ENCODE measurements at regions not wholly inside any gene's neighbourhood (a gene's known extent, or its start where the extent isn't known, plus 50 kb on each side); places are given as distances from the start of the nearest gene placed in this dataset.

DNA sequence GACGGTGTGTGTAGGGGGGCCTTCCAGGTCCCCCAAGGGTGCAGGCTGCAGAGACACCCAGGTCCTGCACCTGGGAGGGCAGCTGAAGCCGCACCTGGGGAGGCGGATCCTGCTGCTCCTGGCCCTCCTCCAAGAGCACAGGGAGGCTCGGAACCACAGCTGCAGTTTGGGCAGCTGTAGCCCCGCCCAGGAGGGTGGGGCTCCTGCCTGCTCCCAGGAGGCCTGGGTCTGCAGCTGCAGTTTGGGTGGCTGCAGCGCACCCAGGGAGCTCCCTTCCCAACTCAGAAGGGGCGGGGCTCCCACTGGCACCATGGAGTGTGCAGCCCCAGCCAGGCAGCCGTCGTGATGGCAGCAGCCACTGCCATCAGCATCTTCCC lies 69.4 kb upstream of the NKD1 start:
- no peaks in the 10 kb centered on the region for H3K79me2 ChIP-seq (ENCODE audit: insufficient read depth, low read length)
- H3K9ac ChIP-seq (ENCODE audit: insufficient read depth, low read length, poor library complexity, severe bottlenecking): no peak overlapping the region
- Mint-ChIP-seq H3K4me3 (no peak overlapping the region), H3K27me3 (ENCODE audit: low read depth in 3 of 3) (peaks cover 4 to 22% (median 8%) of the 10 kb centered on the region in 3 donors), H3K27ac (no peak overlapping the region), H3K36me3 (no peaks in the 10 kb centered on the region), H3K4me1 (no peaks in the 10 kb centered on the region), H3K9me3 (peaks cover 0 to 4% (median 0%) of the 10 kb centered on the region in 7 donors)
- H3K27me3 ChIP-seq (ENCODE audit: control insufficient read depth in 2 of 2, insufficient read depth in 2 of 2, low read length in 2 of 2): no peaks in the 10 kb centered on the region
- no peaks in the 10 kb centered on the region for H3K9me3 ChIP-seq (replicated peaks in 1 of 2; ENCODE audit: control insufficient read depth in 1 of 2, insufficient read depth in 1 of 2, low read length in 2 of 2)
- no peaks in the 10 kb centered on the region for H3K4me1 ChIP-seq (ENCODE audit: control insufficient read depth in 1 of 2, insufficient read depth in 2 of 2, low read length in 2 of 2)
- WGBS (ENCODE audit: insufficient coverage): 63% methylated on average over 9 of the region's 9 CpGs
- no peak overlapping the region for H2AFZ ChIP-seq (ENCODE audit: insufficient read depth, low read depth, low read length, poor library complexity, severe bottlenecking)
- no peak overlapping the region for H3K4me2 ChIP-seq (replicated peaks; ENCODE audit: extremely low read depth, low read length, poor library complexity, severe bottlenecking)
- DNase-seq: no peak
- H3K36me3 ChIP-seq (replicated peaks in 1 of 2; ENCODE audit: control insufficient read depth in 1 of 2, insufficient read depth in 2 of 2, low read length in 2 of 2): no peaks in the 10 kb centered on the region
- intact Hi-C loops (cut with micrococcal nuclease): no loop called here
- no peak overlapping the region for H3K27ac ChIP-seq (ENCODE audit: low read depth in 1 of 2, low read length in 2 of 2)
- no peaks in the 10 kb centered on the region for H4K20me1 ChIP-seq (ENCODE audit: insufficient read depth, low read length)
- H3K4me3 ChIP-seq (replicated peaks in 1 of 3; ENCODE audit: low read depth in 2 of 3, low read length in 3 of 3): no peak overlapping the region
- TF ChIP-seq, protein P1, sequence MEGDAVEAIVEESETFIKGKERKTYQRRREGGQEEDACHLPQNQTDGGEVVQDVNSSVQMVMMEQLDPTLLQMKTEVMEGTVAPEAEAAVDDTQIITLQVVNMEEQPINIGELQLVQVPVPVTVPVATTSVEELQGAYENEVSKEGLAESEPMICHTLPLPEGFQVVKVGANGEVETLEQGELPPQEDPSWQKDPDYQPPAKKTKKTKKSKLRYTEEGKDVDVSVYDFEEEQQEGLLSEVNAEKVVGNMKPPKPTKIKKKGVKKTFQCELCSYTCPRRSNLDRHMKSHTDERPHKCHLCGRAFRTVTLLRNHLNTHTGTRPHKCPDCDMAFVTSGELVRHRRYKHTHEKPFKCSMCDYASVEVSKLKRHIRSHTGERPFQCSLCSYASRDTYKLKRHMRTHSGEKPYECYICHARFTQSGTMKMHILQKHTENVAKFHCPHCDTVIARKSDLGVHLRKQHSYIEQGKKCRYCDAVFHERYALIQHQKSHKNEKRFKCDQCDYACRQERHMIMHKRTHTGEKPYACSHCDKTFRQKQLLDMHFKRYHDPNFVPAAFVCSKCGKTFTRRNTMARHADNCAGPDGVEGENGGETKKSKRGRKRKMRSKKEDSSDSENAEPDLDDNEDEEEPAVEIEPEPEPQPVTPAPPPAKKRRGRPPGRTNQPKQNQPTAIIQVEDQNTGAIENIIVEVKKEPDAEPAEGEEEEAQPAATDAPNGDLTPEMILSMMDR (IDR thresholded peaks at IDR 0.05): no peak

DNA sequence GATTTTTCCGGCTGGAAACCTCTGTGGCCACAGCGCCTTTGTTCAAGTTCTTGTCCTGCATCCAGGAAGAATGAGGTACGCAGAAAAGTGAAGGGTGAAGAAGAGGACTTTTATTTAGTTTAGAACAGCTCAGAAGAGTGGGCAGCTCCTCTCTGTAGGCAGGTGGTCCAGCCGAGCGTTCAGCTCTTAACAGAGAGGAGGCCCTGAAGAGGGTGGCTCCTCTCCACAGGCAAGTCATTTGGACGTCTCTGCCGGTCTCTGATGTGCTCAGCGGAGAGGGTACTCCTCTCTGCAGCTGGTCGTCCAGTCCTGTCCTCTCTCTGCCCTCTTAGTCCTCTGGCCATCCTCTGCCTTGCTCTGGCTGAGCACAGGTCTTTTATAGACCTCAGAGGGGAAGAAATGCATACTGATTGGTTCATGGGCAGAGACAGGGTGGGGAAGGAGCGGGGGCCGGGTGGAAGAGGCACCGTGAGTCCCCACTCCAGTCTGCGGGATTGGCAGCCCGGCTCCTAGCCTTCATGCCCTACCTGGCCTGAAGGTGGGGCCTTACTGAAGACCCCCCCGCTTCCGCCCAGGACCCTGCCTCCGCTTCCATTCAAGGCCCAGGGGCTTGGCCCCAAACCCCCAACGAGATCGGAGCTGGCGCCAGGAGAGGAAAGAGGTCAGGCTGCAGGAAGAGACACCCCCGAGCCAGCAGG lies 70.0 kb upstream of the NKD1 start:
- Histone ChIP-seq H3K79me2 (ENCODE audit: insufficient read depth, low read length) (no peaks in the 10 kb centered on the region), H3K36me3 (replicated peaks in 1 of 2; ENCODE audit: control insufficient read depth in 1 of 2, insufficient read depth in 2 of 2, low read length in 2 of 2) (no peaks in the 10 kb centered on the region), H3K9ac (ENCODE audit: insufficient read depth, low read length, poor library complexity, severe bottlenecking) (no peak overlapping the region), H3K9me3 (replicated peaks in 1 of 2; ENCODE audit: control insufficient read depth in 1 of 2, insufficient read depth in 1 of 2, low read length in 2 of 2) (no peaks in the 10 kb centered on the region), H3K27ac (ENCODE audit: low read depth in 1 of 2, low read length in 2 of 2) (no peak overlapping the region), H3K4me3 (replicated peaks in 1 of 3; ENCODE audit: low read depth in 2 of 3, low read length in 3 of 3) (no peak overlapping the region), H2AFZ (ENCODE audit: insufficient read depth, low read depth, low read length, poor library complexity, severe bottlenecking) (no peak overlapping the region), H3K4me1 (ENCODE audit: control insufficient read depth in 1 of 2, insufficient read depth in 2 of 2, low read length in 2 of 2) (no peaks in the 10 kb centered on the region), H3K27me3 (ENCODE audit: control insufficient read depth in 2 of 2, insufficient read depth in 2 of 2, low read length in 2 of 2) (no peaks in the 10 kb centered on the region), H3K4me2 (replicated peaks; ENCODE audit: extremely low read depth, low read length, poor library complexity, severe bottlenecking) (no peak overlapping the region), H4K20me1 (ENCODE audit: insufficient read depth, low read length) (no peaks in the 10 kb centered on the region)
- 85% methylated on average over 20 of the region's 21 CpGs for WGBS (ENCODE audit: insufficient coverage)
- H3K4me1 Mint-ChIP-seq: no peaks in the 10 kb centered on the region
- H3K36me3 Mint-ChIP-seq: no peaks in the 10 kb centered on the region
- TF ChIP-seq, protein P1 (IDR thresholded peaks at IDR 0.05): no peak
- H3K4me3 Mint-ChIP-seq: no peak overlapping the region
- intact Hi-C loops (cut with micrococcal nuclease): no loop called here
- peaks cover 6 to 22% (median 8%) of the 10 kb centered on the region in 3 donors for H3K27me3 Mint-ChIP-seq (ENCODE audit: low read depth in 3 of 3)
- DNase-seq: no peak
- H3K9me3 Mint-ChIP-seq: peaks cover 0 to 2% (median 0%) of the 10 kb centered on the region in 7 donors
- H3K27ac Mint-ChIP-seq: no peak overlapping the region

Data from CD14-positive monocyte (primary cell).